ENCODE measurements at regions not wholly inside any gene's neighbourhood (a gene's known extent, or its start where the extent isn't known, plus 50 kb on each side); places are given as distances from the start of the nearest gene placed in this dataset.

DNA sequence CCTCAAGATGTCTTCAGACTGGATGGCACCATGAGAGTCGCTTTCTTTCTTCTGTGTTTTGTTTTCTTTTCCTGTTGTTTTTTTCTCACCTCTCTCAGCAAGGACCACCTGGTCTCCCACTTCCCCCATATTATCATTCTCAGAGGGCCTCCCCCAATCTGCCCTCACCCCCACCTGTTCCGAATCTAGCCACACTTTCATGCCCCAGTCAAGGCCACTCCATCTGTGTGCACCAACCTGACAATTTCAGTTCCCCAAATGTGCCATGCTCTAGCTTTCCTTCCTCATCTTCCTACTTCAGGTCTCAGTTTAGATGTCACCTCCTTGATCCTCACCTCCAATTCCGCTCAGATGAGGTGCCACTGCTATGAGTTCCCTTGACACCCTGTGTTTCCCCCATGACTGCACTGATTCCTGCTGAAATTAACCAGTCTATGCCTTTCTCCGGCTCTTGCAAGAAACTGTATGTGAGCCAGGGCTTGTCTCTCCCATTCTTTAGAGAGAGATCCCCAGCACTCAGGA is 146.2 kb downstream of the PLPP3 start:
- Histone ChIP-seq H3K36me3 (replicated peaks in 1 of 2; ENCODE audit: control insufficient read depth in 1 of 2, insufficient read depth in 2 of 2, low read length in 2 of 2) (no peaks in the 10 kb centered on the region), H3K9ac (ENCODE audit: insufficient read depth, low read length, poor library complexity, severe bottlenecking) (no peak overlapping the region), H3K4me2 (replicated peaks; ENCODE audit: extremely low read depth, low read length, poor library complexity, severe bottlenecking) (no peak overlapping the region), H4K20me1 (ENCODE audit: insufficient read depth, low read length) (no peaks in the 10 kb centered on the region), H3K4me1 (ENCODE audit: control insufficient read depth in 1 of 2, insufficient read depth in 2 of 2, low read length in 2 of 2) (peaks cover 3 to 6% of the 10 kb centered on the region in 2 donors), H2AFZ (ENCODE audit: insufficient read depth, low read depth, low read length, poor library complexity, severe bottlenecking) (no peak overlapping the region), H3K4me3 (replicated peaks in 1 of 3; ENCODE audit: low read depth in 2 of 3, low read length in 3 of 3) (no peak overlapping the region), H3K27me3 (ENCODE audit: control insufficient read depth in 2 of 2, insufficient read depth in 2 of 2, low read length in 2 of 2) (no peaks in the 10 kb centered on the region), H3K27ac (ENCODE audit: low read depth in 1 of 2, low read length in 2 of 2) (no peak overlapping the region), H3K9me3 (replicated peaks in 1 of 2; ENCODE audit: control insufficient read depth in 1 of 2, insufficient read depth in 1 of 2, low read length in 2 of 2) (no peaks in the 10 kb centered on the region), H3K79me2 (ENCODE audit: insufficient read depth, low read length) (no peaks in the 10 kb centered on the region)
- no peaks in the 10 kb centered on the region for H3K9me3 Mint-ChIP-seq
- WGBS (ENCODE audit: insufficient coverage), result 92% methylated on average over 3 of the region's 4 CpGs
- peaks cover 22% of the 10 kb centered on the region for H3K4me1 Mint-ChIP-seq
- peak overlapping the region in 2 of 7 donors; percentile 5 to 32 for H3K27ac Mint-ChIP-seq
- no peak overlapping the region for H3K4me3 Mint-ChIP-seq
- TF ChIP-seq, protein P1, sequence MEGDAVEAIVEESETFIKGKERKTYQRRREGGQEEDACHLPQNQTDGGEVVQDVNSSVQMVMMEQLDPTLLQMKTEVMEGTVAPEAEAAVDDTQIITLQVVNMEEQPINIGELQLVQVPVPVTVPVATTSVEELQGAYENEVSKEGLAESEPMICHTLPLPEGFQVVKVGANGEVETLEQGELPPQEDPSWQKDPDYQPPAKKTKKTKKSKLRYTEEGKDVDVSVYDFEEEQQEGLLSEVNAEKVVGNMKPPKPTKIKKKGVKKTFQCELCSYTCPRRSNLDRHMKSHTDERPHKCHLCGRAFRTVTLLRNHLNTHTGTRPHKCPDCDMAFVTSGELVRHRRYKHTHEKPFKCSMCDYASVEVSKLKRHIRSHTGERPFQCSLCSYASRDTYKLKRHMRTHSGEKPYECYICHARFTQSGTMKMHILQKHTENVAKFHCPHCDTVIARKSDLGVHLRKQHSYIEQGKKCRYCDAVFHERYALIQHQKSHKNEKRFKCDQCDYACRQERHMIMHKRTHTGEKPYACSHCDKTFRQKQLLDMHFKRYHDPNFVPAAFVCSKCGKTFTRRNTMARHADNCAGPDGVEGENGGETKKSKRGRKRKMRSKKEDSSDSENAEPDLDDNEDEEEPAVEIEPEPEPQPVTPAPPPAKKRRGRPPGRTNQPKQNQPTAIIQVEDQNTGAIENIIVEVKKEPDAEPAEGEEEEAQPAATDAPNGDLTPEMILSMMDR (IDR thresholded peaks at IDR 0.05), result no peak
- intact Hi-C loops (cut with micrococcal nuclease), result no loop called here
- H3K36me3 Mint-ChIP-seq, result no peaks in the 10 kb centered on the region
- H3K27me3 Mint-ChIP-seq (ENCODE audit: low read depth in 3 of 3), result peaks cover 2 to 8% (median 3%) of the 10 kb centered on the region in 3 donors
- DNase-seq, result no peak

DNA sequence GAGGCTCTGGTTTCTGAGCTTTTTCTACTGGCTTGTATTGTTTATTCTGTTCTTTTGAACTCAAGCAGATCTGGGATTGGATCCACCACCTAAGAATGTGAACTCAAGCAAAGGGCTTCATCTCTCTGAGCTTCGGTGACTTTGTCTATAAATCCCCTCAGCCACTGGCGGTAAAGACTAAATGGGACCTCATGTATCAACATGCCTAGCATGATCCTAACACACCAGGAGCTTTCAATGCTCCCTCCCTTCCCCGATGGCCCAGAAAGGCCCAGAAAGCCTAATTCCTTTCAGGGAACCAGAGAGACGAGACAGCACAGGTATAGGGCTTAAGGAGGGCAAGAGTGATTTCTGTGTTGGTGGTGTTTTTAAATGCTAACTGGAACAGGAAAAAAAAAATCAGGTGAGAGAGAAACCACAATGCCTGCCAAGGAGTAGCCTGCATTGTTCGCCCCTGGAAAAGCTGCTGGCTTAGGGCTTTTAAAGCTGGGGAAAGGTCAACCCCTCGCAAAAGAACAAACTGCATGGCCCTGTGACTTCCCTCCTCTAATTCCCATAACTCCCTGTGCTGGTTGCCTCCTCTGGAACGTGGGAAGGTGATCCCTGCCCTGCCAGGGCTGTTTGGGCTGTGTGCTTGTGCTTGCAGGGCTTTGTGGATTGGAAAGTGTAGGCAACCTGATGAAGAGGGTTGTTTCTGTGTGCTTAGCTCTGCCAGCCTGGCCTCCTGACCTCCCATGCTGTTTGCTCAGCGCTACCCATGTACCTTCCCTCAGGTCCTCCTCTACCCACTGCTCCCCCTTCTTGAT is 147.0 kb downstream of the PLPP3 start:
- Histone ChIP-seq H3K4me1 (ENCODE audit: control insufficient read depth in 1 of 2, insufficient read depth in 2 of 2, low read length in 2 of 2) (peaks cover 3 to 6% of the 10 kb centered on the region in 2 donors), H2AFZ (ENCODE audit: insufficient read depth, low read depth, low read length, poor library complexity, severe bottlenecking) (no peak overlapping the region), H3K9ac (ENCODE audit: insufficient read depth, low read length, poor library complexity, severe bottlenecking) (no peak overlapping the region), H3K79me2 (ENCODE audit: insufficient read depth, low read length) (no peaks in the 10 kb centered on the region), H3K36me3 (replicated peaks in 1 of 2; ENCODE audit: control insufficient read depth in 1 of 2, insufficient read depth in 2 of 2, low read length in 2 of 2) (no peaks in the 10 kb centered on the region), H3K4me2 (replicated peaks; ENCODE audit: extremely low read depth, low read length, poor library complexity, severe bottlenecking) (no peak overlapping the region), H4K20me1 (ENCODE audit: insufficient read depth, low read length) (no peaks in the 10 kb centered on the region), H3K9me3 (replicated peaks in 1 of 2; ENCODE audit: control insufficient read depth in 1 of 2, insufficient read depth in 1 of 2, low read length in 2 of 2) (no peaks in the 10 kb centered on the region), H3K27me3 (ENCODE audit: control insufficient read depth in 2 of 2, insufficient read depth in 2 of 2, low read length in 2 of 2) (no peaks in the 10 kb centered on the region), H3K27ac (ENCODE audit: low read depth in 1 of 2, low read length in 2 of 2) (no peak overlapping the region), H3K4me3 (replicated peaks in 1 of 3; ENCODE audit: low read depth in 2 of 3, low read length in 3 of 3) (no peak overlapping the region)
- Mint-ChIP-seq H3K36me3 (no peaks in the 10 kb centered on the region), H3K4me1 (peaks cover 23% of the 10 kb centered on the region), H3K9me3 (no peaks in the 10 kb centered on the region), H3K4me3 (no peak overlapping the region), H3K27ac (peak overlapping the region in 1 of 7 donors; percentile 32), H3K27me3 (ENCODE audit: low read depth in 3 of 3) (peaks cover 0 to 8% (median 3%) of the 10 kb centered on the region in 3 donors)
- TF ChIP-seq, protein P1 (IDR thresholded peaks at IDR 0.05), result no peak
- intact Hi-C loops (cut with micrococcal nuclease), result no loop called here
- no peak for DNase-seq
- 78% methylated on average over 4 of the region's 8 CpGs for WGBS (ENCODE audit: insufficient coverage)

Data from CD14-positive monocyte (primary cell).